Tibial artery (tissue), 4 donors: ENCODE measurements at regions not wholly inside any gene's neighbourhood (a gene's known extent, or its start where the extent isn't known, plus 50 kb on each side); places are given as distances from the start of the nearest gene placed in this dataset.

Experiments
- DNase-seq, 2 donors: peaks; one replicate each; pipeline ENCODE4 v3.0.0-alpha.2; 2019
- H3K27ac ChIP-seq, 2 donors: fragments of 200-600 bp; sonication (generic) in 1 of 2; 1 replicate in 1 of 2; 2 replicates in 1 of 2; pipeline ENCODE4 v1.5.1; 2018 to 2019; ENCODE audit warnings: mild to moderate bottlenecking in 1 of 2
- H3K27me3 ChIP-seq, 2 donors: fragments of 200-600 bp; sonication (generic) in 1 of 2; one replicate each; pipeline versions ENCODE4 v1.5.1 to v1.6.0; 2016 to 2019
- H3K36me3 ChIP-seq, 3 donors: fragments of 200-600 bp; sonication (generic) in 2 of 3; one replicate each; pipeline ENCODE4 v1.5.1; 2016 to 2019; ENCODE audit warnings: mild to moderate bottlenecking in 2 of 3
- H3K4me1 ChIP-seq, 4 donors: fragments of 200-600 bp; sonication (generic) in 2 of 4; 1 replicate in 3 of 4; 2 replicates in 1 of 4; pipeline ENCODE4 v1.5.1; 2016 to 2019
- H3K4me3 ChIP-seq, 2 donors: fragments of 200-600 bp; sonication (generic) in 1 of 2; 1 replicate in 1 of 2; 2 replicates in 1 of 2; pipeline ENCODE4 v1.5.1; 2018 to 2019; ENCODE audit warnings: mild to moderate bottlenecking in 2 of 2
- H3K9me3 ChIP-seq, 3 donors: fragments of 200-600 bp; sonication (generic) in 1 of 3; one replicate each; pipeline ENCODE4 v1.5.1; 2016 to 2019
- intact Hi-C: fragments of 100-400 bp; cut with DNase I; formaldehyde crosslinking; loops from one replicate; pipeline ENCODE4 v1.15.0; 2023; ENCODE audit warnings: low total_unique reads
- TF ChIP-seq, protein P1 (sequence below), 2 experiments: fragments of 200-600 bp in 1 of 2; fragments of 450-650 bp in 1 of 2; IDR thresholded peaks; one replicate each; pipeline ENCODE4 v1.5.1; 2017 to 2019; ENCODE audit warnings: antibody characterized with exemption in 2 of 2, mild to moderate bottlenecking in 1 of 2, moderate library complexity in 1 of 2

GRCh38 chr10:124262971-124263370 is 155.8 kb downstream of the OAT start:
- H3K36me3 ChIP-seq: no peaks in the 10 kb centered on the region
- H3K27me3 ChIP-seq: no peaks in the 10 kb centered on the region
- no peak overlapping the region for H3K4me3 ChIP-seq
- TF ChIP-seq, protein P1, sequence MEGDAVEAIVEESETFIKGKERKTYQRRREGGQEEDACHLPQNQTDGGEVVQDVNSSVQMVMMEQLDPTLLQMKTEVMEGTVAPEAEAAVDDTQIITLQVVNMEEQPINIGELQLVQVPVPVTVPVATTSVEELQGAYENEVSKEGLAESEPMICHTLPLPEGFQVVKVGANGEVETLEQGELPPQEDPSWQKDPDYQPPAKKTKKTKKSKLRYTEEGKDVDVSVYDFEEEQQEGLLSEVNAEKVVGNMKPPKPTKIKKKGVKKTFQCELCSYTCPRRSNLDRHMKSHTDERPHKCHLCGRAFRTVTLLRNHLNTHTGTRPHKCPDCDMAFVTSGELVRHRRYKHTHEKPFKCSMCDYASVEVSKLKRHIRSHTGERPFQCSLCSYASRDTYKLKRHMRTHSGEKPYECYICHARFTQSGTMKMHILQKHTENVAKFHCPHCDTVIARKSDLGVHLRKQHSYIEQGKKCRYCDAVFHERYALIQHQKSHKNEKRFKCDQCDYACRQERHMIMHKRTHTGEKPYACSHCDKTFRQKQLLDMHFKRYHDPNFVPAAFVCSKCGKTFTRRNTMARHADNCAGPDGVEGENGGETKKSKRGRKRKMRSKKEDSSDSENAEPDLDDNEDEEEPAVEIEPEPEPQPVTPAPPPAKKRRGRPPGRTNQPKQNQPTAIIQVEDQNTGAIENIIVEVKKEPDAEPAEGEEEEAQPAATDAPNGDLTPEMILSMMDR (IDR thresholded peaks at IDR 0.05): no peak
- DNase-seq: peak in 1 of 2 donors; percentile 31
- peaks cover 0 to 15% (median 3%) of the 10 kb centered on the region in 4 donors for H3K4me1 ChIP-seq
- intact Hi-C loops: loop anchor here (10.0 kb wide), 1 partner anchor 238 kb away; no protein-coding TSS in a partner anchor
- H3K9me3 ChIP-seq: peaks cover 0 to 6% (median 0%) of the 10 kb centered on the region in 3 donors
- no peak overlapping the region for H3K27ac ChIP-seq

DNA sequence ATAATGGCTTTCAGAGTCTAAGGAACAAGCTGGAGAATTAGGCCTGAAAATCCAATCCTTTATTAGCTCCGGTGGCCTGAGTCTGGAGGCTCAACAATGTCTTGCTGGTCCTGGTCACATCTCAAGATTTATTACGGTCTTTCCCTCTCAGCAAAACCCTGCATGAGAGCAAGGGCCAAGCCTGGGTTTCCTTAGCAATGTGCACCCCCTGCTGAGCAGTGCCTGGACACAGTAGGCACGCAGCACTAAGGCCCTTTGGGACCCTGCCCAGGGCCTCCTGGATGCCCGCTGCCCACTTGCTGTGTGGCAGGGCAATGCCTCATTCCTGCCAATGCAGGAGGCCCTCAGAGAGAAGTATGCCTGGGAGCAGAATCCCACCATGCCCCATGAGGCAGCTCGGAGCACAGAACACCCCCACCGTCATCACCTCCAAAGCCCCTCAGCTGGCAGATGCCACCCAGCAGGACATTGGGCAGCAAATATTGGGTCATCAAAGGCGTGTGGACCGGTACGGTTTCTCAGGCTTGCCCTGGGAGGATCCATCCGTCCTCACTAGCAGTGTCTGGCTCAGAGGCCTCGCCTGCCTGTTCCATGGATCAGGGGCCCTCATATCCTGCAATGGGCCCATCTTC is 156.4 kb downstream of the OAT start:
- peak in 1 of 2 donors; percentile 46 for DNase-seq
- H3K9me3 ChIP-seq: peaks cover 0 to 6% (median 0%) of the 10 kb centered on the region in 3 donors
- H3K27ac ChIP-seq: no peak overlapping the region
- H3K4me1 ChIP-seq: peaks cover 0 to 8% (median 0%) of the 10 kb centered on the region in 4 donors
- TF ChIP-seq, protein P1 (IDR thresholded peaks at IDR 0.05): peak in 1 of 2 experiments; percentile 20
- H3K27me3 ChIP-seq: no peaks in the 10 kb centered on the region
- intact Hi-C loops: loop anchor here (10.0 kb wide), 1 partner anchor 238 kb away; no protein-coding TSS in a partner anchor
- H3K36me3 ChIP-seq: no peaks in the 10 kb centered on the region
- H3K4me3 ChIP-seq: no peak overlapping the region

DNA sequence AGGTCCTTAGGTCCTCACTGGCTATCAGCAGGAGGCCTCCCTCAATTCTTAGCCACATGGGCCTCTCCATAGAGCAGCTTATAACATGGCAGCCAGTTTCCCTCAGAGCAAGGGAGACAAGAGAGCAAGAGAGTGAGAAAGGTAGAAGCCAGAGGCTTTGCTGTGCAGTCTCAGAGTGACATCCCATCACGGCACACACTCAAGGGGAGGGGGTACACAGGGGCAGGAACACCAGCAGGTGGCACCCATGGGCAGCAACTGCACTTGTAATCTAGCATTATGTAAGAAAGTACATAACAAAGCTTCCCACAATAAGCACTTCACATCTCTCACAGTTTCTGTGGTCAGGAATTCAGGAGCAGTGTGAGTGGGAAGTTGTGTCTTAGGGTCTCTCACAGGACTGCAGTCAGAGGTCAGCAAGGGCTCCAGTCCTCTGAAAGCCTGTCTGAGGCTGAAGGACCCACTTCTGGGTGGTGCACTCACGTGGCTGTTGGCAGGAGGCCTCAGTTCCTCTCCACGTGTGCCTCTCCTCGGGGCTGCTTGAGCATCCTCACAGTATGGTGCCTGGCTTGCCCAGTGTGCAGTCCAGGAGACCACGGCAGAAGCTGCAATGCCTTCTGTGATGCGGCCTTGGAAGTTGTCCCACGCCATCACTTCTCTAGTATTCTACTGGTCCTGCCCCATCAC is 159.4 kb downstream of the OAT start:
- H3K9me3 ChIP-seq: peaks cover 0 to 6% (median 0%) of the 10 kb centered on the region in 3 donors
- no peaks in the 10 kb centered on the region for H3K36me3 ChIP-seq
- H3K27me3 ChIP-seq: no peaks in the 10 kb centered on the region
- H3K4me1 ChIP-seq: no peaks in the 10 kb centered on the region
- TF ChIP-seq, protein P1 (IDR thresholded peaks at IDR 0.05): peak in 1 of 2 experiments; percentile 17
- no peak overlapping the region for H3K4me3 ChIP-seq
- no peak for DNase-seq
- H3K27ac ChIP-seq: no peak overlapping the region
- intact Hi-C loops: no loop called here

DNA sequence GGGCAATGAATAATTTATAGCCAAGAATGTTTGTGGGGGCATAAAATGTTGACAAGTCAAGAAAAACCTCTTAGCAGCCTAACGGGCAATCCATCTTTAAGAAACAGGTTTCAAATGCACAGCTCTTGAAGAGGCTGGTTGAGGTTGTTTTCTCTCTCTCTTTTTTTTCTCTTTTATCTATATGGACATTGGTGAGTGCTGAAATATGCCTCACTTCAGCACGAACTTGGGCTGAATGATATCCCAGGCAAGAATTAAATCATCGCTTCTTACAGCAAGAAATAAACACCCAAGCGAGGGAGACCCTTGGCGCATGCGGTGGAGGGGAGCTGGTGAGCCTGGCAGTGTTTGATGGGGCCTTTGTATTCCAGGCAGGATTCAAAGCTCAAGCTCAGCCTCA is 160.9 kb downstream of the OAT start:
- Histone ChIP-seq H3K36me3 (no peaks in the 10 kb centered on the region), H3K9me3 (peaks cover 0 to 6% (median 0%) of the 10 kb centered on the region in 3 donors), H3K27me3 (no peaks in the 10 kb centered on the region), H3K4me1 (no peaks in the 10 kb centered on the region), H3K27ac (no peak overlapping the region), H3K4me3 (no peak overlapping the region)
- intact Hi-C loops: no loop called here
- DNase-seq: no peak
- TF ChIP-seq, protein P1 (IDR thresholded peaks at IDR 0.05): no peak

GRCh38 chr10:124256151-124256550 is 162.6 kb downstream of the OAT start:
- H3K36me3 ChIP-seq: no peaks in the 10 kb centered on the region
- DNase-seq: peak in 1 of 2 donors; percentile 34
- H3K4me1 ChIP-seq: no peaks in the 10 kb centered on the region
- peaks cover 0 to 6% (median 0%) of the 10 kb centered on the region in 3 donors for H3K9me3 ChIP-seq
- H3K27ac ChIP-seq: no peak overlapping the region
- TF ChIP-seq, protein P1 (IDR thresholded peaks at IDR 0.05): no peak
- H3K4me3 ChIP-seq: no peak overlapping the region
- H3K27me3 ChIP-seq: no peaks in the 10 kb centered on the region
- intact Hi-C loops: no loop called here
